HepG2 (cell line): ENCODE measurements at regions not wholly inside any gene's neighbourhood (a gene's known extent, or its start where the extent isn't known, plus 50 kb on each side); places are given as distances from the start of the nearest gene placed in this dataset.

Experiments used
- ATAC-seq: fragments of 200-7000 bp; cut with Tn5 transposase; 3 replicates; pipeline ENCODE4 v1.9.1; 2020; ENCODE audit warnings: mild to moderate bottlenecking, moderate library complexity
- BruUV-seq: library from RNA; stranded (reverse); fragments of 400-500 nt; replicated peaks from 2 replicates; lab custom pipeline; 2021; lab: Mats Ljungman, UMichigan
- CTCF ChIA-PET: fragments of 300-600 bp; formaldehyde crosslinking; extraction: SDS; loops from one replicate; lab custom pipeline; 2021; ENCODE audit warnings: low total read pairs, inconsistent platforms, low intra/inter-chr PET ratio; lab: Yijun Ruan, JAX
- POLR2A ChIA-PET: fragments of 350-600 bp; sonication (Branson Sonifier 250); formaldehyde crosslinking; loops from one replicate; lab custom pipeline; 2020; ENCODE audit warnings: antibody characterized with exemption, inconsistent platforms; lab: Yijun Ruan, JAX
- DNase-seq: peaks from one replicate; pipeline ENCODE4 v3.0.0-alpha.2; 2015; ENCODE audit warnings: low spot score
- FAIRE-seq: peaks from 3 replicates; lab custom pipeline; 2011; peaks lifted over from hg19 to GRCh38; lab: Jason Lieb, UNC
- H2AFZ ChIP-seq: one replicate; pipeline ENCODE4 v1.6.1; 2011; ENCODE audit warnings: low read length, inconsistent platforms
- H3K27ac ChIP-seq: fragments of 300-600 bp; 3 replicates; pipeline ENCODE4 v1.8.0; 2011; ENCODE audit warnings: mixed run types, mild to moderate bottlenecking, mixed read lengths, low read length, inconsistent platforms; ENCODE audit not compliant: insufficient read depth; ENCODE audit errors: extremely low read length
- H3K27me3 ChIP-seq, 2 experiments: fragments of 200-600 bp in 1 of 2; 2 replicates in 1 of 2; 3 replicates in 1 of 2; pipeline versions ENCODE4 v1.6.0 to v1.8.0; 2011; ENCODE audit warnings: low read length in 2 of 2, mild to moderate bottlenecking in 2 of 2, moderate library complexity in 2 of 2, inconsistent platforms in 1 of 2; ENCODE audit not compliant: insufficient read depth in 2 of 2, control insufficient read depth in 1 of 2
- H3K36me3 ChIP-seq, 2 experiments: fragments of 200-600 bp in 1 of 2; replicated peaks in 1 of 2; 2 replicates in 1 of 2; 3 replicates in 1 of 2; pipeline versions ENCODE4 v1.5.1 to v1.8.0; 2011; ENCODE audit warnings: low read length in 2 of 2, inconsistent platforms in 1 of 2; ENCODE audit not compliant: insufficient read depth in 2 of 2, control insufficient read depth in 1 of 2
- H3K4me1 ChIP-seq: 2 replicates; pipeline ENCODE4 v1.5.1; 2012; ENCODE audit warnings: low read length, inconsistent platforms; ENCODE audit not compliant: insufficient read depth
- H3K4me2 ChIP-seq: 2 replicates; pipeline ENCODE4 v1.6.0; 2011; ENCODE audit warnings: low read depth, low read length, inconsistent platforms
- H3K4me3 ChIP-seq, 3 experiments: fragments of 200-600 bp in 1 of 3; sonication (generic), shearing (Covaris generic) in 1 of 3; replicated peaks in 1 of 3; 2 replicates each; pipeline ENCODE4 v1.5.1; 2011 to 2016; ENCODE audit warnings: low read length in 3 of 3, inconsistent platforms in 2 of 3, low read depth in 2 of 3, mild to moderate bottlenecking in 2 of 3, control low read depth in 1 of 3, mixed read lengths in 1 of 3; ENCODE audit not compliant: insufficient read depth in 1 of 3
- H3K79me2 ChIP-seq: one replicate; pipeline ENCODE4 v1.6.1; 2011; ENCODE audit warnings: low read length, inconsistent platforms; ENCODE audit not compliant: insufficient read depth
- H3K9ac ChIP-seq: 2 replicates; pipeline ENCODE4 v1.6.0; 2011; ENCODE audit warnings: mild to moderate bottlenecking, low read depth, low read length, inconsistent platforms; ENCODE audit not compliant: insufficient read depth
- H3K9me3 ChIP-seq: 2 replicates; pipeline ENCODE4 v1.5.1; 2012; ENCODE audit warnings: mild to moderate bottlenecking, low read length
- H4K20me1 ChIP-seq: 2 replicates; pipeline ENCODE4 v1.6.0; 2011; ENCODE audit warnings: inconsistent platforms, mild to moderate bottlenecking, low read length, moderate library complexity; ENCODE audit not compliant: insufficient read depth
- CTCF ChIP-seq: sonication (generic); formaldehyde crosslinking; IDR thresholded peaks from 2 replicates; pipeline ENCODE4 v1.5.0; 2020; ENCODE audit warnings: mild to moderate bottlenecking, missing genetic modification reagents, moderate library complexity
- HINFP ChIP-seq: sonication (generic); formaldehyde crosslinking; IDR thresholded peaks from 2 replicates; pipeline ENCODE4 v1.4.0; 2020; ENCODE audit warnings: low read depth, mild to moderate bottlenecking, missing genetic modification reagents
- IKZF1 ChIP-seq: fragments of 450-650 bp; IDR thresholded peaks from 2 replicates; pipeline ENCODE4 v1.7.1; 2016
- PAXIP1 ChIP-seq: sonication (generic); formaldehyde crosslinking; conservative IDR thresholded peaks from 2 replicates; pipeline ENCODE4 v1.4.0; 2020; ENCODE audit warnings: mild to moderate bottlenecking, missing genetic modification reagents, moderate library complexity
- SIN3B ChIP-seq: fragments of 150-350 bp; IDR thresholded peaks from 2 replicates; pipeline ENCODE4 v1.6.1; 2014; ENCODE audit warnings: low read length
- TP53 ChIP-seq: sonication (generic); formaldehyde crosslinking; conservative IDR thresholded peaks from 2 replicates; pipeline ENCODE4 v1.4.0; 2020; ENCODE audit warnings: missing genetic modification reagents
- ZNF333 ChIP-seq: sonication (generic); formaldehyde crosslinking; IDR thresholded peaks from 2 replicates; pipeline ENCODE4 v1.4.0; 2020; ENCODE audit warnings: mild to moderate bottlenecking, missing genetic modification reagents, borderline replicate concordance
- ZNF572 ChIP-seq: sonication (generic); formaldehyde crosslinking; IDR thresholded peaks from 2 replicates; pipeline ENCODE4 v1.5.1; 2020; ENCODE audit warnings: mild to moderate bottlenecking, missing genetic modification reagents
- ZNF607 ChIP-seq: sonication (generic); formaldehyde crosslinking; IDR thresholded peaks from 2 replicates; pipeline ENCODE4 v1.5.1; 2020; ENCODE audit warnings: missing genetic modification reagents, mild to moderate bottlenecking, borderline replicate concordance
- WGBS: methylation state at CpG from one replicate; pipeline ENCODE4 v1.1.6; 2017; ENCODE audit warnings: low lambda C conversion rate; 5-methylcytosine and 5-hydroxymethylcytosine counted together
- in situ Hi-C: cut with HindIII; loops from 2 replicates; pipeline ENCODE4 v1.10.0; 2017; ENCODE audit warnings: low pct_unique_long_range_greater_than_20kb; ENCODE audit not compliant: extremely low pct_ligation_motif_present
- intact Hi-C: fragments of 100-400 bp; cut with micrococcal nuclease; formaldehyde crosslinking; loops from one replicate; pipeline ENCODE4 v1.10.0; 2022; ENCODE audit not compliant: unreplicated experiment

- BruUV-seq, result no TSS peak
- WGBS, result 5% methylated on average over 2 of the region's 2 CpGs
Measured at GRCh38 chr12:90245391-90245790, 536.8 kb upstream of the ATP2B1 start.

More at GRCh38 chr12:90245391-90245790, 536.8 kb upstream of the ATP2B1 start:
- Histone ChIP-seq H3K4me2 (no peak overlapping the region), H3K4me1 (no peaks in the 10 kb centered on the region), H4K20me1 (no peaks in the 10 kb centered on the region), H3K4me3 (no peak overlapping the region), H3K79me2 (no peaks in the 10 kb centered on the region), H3K9me3 (peaks cover 7% of the 10 kb centered on the region; the same call in 1 of the 2 replicates), H3K36me3 (no peaks in the 10 kb centered on the region), H2AFZ (no peak overlapping the region), H3K27ac (no peak overlapping the region), H3K9ac (no peak overlapping the region), H3K27me3 (no peaks in the 10 kb centered on the region)
- TF ChIP-seq ZNF607 (CRISPR knock-in tag) (no peak), PAXIP1 (CRISPR knock-in tag) (no peak), IKZF1 (no peak), ZNF333 (CRISPR knock-in tag) (no peak), TP53 (CRISPR knock-in tag) (no peak), HINFP (CRISPR knock-in tag) (no peak), ZNF572 (CRISPR knock-in tag) (no peak), SIN3B (no peak), CTCF (no peak)
- FAIRE-seq, result no peak
- intact Hi-C loops (no loop called here), in situ Hi-C loops (no loop called here)
- no peak for DNase-seq
- POLR2A ChIA-PET, result no interaction called here
- CTCF ChIA-PET, result no interaction called here
- ATAC-seq, result no peak
